ENCODE measurements at regions not wholly inside any gene's neighbourhood (a gene's known extent, or its start where the extent isn't known, plus 50 kb on each side); places are given as distances from the start of the nearest gene placed in this dataset.

DNA sequence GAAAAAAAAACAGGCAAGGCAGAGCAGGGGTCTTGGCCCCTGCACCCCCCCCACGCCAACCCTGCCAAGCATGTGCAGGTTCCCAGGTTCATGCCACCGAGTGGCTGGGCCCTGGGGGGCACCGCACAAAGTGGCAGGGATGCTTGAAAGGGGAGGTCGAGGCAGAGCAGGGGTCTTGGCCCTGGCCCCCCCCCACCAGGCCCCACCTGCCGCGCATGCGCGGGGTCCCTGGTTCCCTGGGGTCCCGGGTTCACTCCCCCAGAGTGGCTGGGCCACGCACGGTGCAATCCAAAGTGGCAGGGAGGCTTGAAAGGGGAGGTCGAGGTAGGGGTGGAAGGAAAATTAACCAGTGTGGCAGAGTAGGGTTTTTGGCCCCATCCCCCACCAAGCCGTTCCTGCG, 312.2 kb downstream of the ALG10 start:
- BruUV-seq (replicated peaks), result no TSS peak
- no peaks in the 10 kb centered on the region for H3K4me1 ChIP-seq (ENCODE audit: control insufficient read depth, insufficient read depth, low read length)
- no peak overlapping the region for H3K9ac ChIP-seq (ENCODE audit: control insufficient read depth, insufficient read depth, low read length)
- RAD21 ChIA-PET (ENCODE audit: unreplicated experiment), result no interaction called here
- ATAC-seq (no peak), DNase-seq (ENCODE audit: low read depth, low spot score) (no peak), FAIRE-seq (no peak)
- in situ Hi-C loops (cut with MboI) (no loop called here), intact Hi-C loops (cut with micrococcal nuclease; ENCODE audit: unreplicated experiment) (no loop called here)
- H4K20me1 ChIP-seq (ENCODE audit: control insufficient read depth, insufficient read depth), result no peaks in the 10 kb centered on the region
- 51% methylated on average over 14 of the region's 14 CpGs for WGBS (ENCODE audit: insufficient coverage, insufficient replicate concordance, low lambda C conversion rate, missing lambda C conversion rate)
- H3K79me2 ChIP-seq (ENCODE audit: control insufficient read depth, insufficient read depth, low read length), result no peaks in the 10 kb centered on the region
- SMC1A ChIA-PET (ENCODE audit: uncharacterized antibody, unreplicated experiment), result no interaction called here
- CTCF ChIA-PET, result no interaction called here
- TF ChIP-seq, protein P1, sequence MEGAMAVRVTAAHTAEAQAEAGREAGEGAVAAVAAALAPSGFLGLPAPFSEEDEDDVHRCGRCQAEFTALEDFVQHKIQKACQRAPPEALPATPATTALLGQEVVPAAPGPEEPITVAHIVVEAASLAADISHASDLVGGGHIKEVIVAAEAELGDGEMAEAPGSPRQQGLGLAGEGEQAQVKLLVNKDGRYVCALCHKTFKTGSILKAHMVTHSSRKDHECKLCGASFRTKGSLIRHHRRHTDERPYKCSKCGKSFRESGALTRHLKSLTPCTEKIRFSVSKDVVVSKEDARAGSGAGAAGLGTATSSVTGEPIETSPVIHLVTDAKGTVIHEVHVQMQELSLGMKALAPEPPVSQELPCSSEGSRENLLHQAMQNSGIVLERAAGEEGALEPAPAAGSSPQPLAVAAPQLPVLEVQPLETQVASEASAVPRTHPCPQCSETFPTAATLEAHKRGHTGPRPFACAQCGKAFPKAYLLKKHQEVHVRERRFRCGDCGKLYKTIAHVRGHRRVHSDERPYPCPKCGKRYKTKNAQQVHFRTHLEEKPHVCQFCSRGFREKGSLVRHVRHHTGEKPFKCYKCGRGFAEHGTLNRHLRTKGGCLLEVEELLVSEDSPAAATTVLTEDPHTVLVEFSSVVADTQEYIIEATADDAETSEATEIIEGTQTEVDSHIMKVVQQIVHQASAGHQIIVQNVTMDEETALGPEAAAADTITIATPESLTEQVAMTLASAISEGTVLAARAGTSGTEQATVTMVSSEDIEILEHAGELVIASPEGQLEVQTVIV (IDR thresholded peaks at IDR 0.05; ENCODE audit: borderline replicate concordance, partially characterized antibody), result no peak
- no peak for TF ChIP-seq NBN (IDR thresholded peaks at IDR 0.05)
- no peak for TF ChIP-seq BRCA1 (IDR thresholded peaks at IDR 0.05; ENCODE audit: low read depth, low read length)
- no peak for TF ChIP-seq FOXK2 (IDR thresholded peaks at IDR 0.05)
- no peak for TF ChIP-seq HDAC6 (IDR thresholded peaks at IDR 0.05; ENCODE audit: unreplicated experiment)
- TF ChIP-seq JUND (IDR thresholded peaks at IDR 0.05; ENCODE audit: low read depth, low read length), result no peak
- no peak for TF ChIP-seq MXI1 (IDR thresholded peaks at IDR 0.05; ENCODE audit: low read depth, low read length)
- TF ChIP-seq RBBP5 (conservative IDR thresholded peaks at IDR 0.05), result no peak
- TF ChIP-seq, protein P2, sequence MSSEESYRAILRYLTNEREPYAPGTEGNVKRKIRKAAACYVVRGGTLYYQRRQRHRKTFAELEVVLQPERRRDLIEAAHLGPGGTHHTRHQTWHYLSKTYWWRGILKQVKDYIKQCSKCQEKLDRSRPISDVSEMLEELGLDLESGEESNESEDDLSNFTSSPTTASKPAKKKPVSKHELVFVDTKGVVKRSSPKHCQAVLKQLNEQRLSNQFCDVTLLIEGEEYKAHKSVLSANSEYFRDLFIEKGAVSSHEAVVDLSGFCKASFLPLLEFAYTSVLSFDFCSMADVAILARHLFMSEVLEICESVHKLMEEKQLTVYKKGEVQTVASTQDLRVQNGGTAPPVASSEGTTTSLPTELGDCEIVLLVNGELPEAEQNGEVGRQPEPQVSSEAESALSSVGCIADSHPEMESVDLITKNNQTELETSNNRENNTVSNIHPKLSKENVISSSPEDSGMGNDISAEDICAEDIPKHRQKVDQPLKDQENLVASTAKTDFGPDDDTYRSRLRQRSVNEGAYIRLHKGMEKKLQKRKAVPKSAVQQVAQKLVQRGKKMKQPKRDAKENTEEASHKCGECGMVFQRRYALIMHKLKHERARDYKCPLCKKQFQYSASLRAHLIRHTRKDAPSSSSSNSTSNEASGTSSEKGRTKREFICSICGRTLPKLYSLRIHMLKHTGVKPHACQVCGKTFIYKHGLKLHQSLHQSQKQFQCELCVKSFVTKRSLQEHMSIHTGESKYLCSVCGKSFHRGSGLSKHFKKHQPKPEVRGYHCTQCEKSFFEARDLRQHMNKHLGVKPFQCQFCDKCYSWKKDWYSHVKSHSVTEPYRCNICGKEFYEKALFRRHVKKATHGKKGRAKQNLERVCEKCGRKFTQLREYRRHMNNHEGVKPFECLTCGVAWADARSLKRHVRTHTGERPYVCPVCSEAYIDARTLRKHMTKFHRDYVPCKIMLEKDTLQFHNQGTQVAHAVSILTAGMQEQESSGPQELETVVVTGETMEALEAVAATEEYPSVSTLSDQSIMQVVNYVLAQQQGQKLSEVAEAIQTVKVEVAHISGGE (CRISPR knock-in tag; IDR thresholded peaks at IDR 0.05), result no peak
- TF ChIP-seq GABPA (IDR thresholded peaks at IDR 0.05; ENCODE audit: low read depth), result no peak
- TF ChIP-seq IRF4 (IDR thresholded peaks at IDR 0.05; ENCODE audit: low read depth, low read length), result no peak
- no peak for TF ChIP-seq RAD51 (IDR thresholded peaks at IDR 0.05)
- TF ChIP-seq RCOR1 (conservative IDR thresholded peaks at IDR 0.05; ENCODE audit: low read depth, low read length), result no peak
- no peak for TF ChIP-seq ZSCAN29 (IDR thresholded peaks at IDR 0.05)
- TF ChIP-seq SIX5 (IDR thresholded peaks at IDR 0.05; ENCODE audit: low read depth, low read length, severe bottlenecking), result no peak
- TF ChIP-seq IKZF2 (IDR thresholded peaks at IDR 0.05), result no peak
- no peak overlapping the region for H2AFZ ChIP-seq (ENCODE audit: control insufficient read depth, low read depth, low read length)
- H3K4me3 ChIP-seq, result no peak overlapping the region
- H3K27me3 ChIP-seq (replicated peaks in 1 of 2; ENCODE audit: control insufficient read depth in 2 of 2, insufficient read depth in 2 of 2, low read length in 1 of 2), result no peaks in the 10 kb centered on the region
- POLR2A ChIA-PET, result no interaction called here
- no peaks in the 10 kb centered on the region; the same call in 2 of the 3 replicates for H3K9me3 ChIP-seq (replicated peaks; ENCODE audit: control insufficient read depth, insufficient read depth, low read length)
- no peak overlapping the region for H3K27ac ChIP-seq (ENCODE audit: control insufficient read depth, insufficient read depth)
- H3K36me3 ChIP-seq (ENCODE audit: control insufficient read depth in 2 of 2, insufficient read depth in 2 of 2, low read length in 1 of 2), result no peaks in the 10 kb centered on the region
- H3K4me2 ChIP-seq (ENCODE audit: control insufficient read depth, insufficient read depth), result no peak overlapping the region
